IPS DF 4.7 (cell line): ENCODE measurements at regions not wholly inside any gene's neighbourhood (a gene's known extent, or its start where the extent isn't known, plus 50 kb on each side); places are given as distances from the start of the nearest gene placed in this dataset.

Experiments
- DNase-seq: peaks from one replicate; pipeline ENCODE4 v3.0.0-alpha.2; 2013; ENCODE audit warnings: low spot score; ENCODE audit errors: extremely low read depth

- DNase-seq, result no peak
Observed at GRCh38 chr9:129402931-129403778, 217.7 kb downstream of the C9orf50 start.

- DNase-seq, result no peak
Observed at GRCh38 chr9:129402371-129402739, 218.5 kb downstream of the C9orf50 start.

GRCh38 chr9:129401623-129402370, 219.1 kb downstream of the C9orf50 start:
- DNase-seq, result no peak

GRCh38 chr9:129400971-129401622, 219.8 kb downstream of the C9orf50 start:
- no peak for DNase-seq

GRCh38 chr9:129400001-129400970, 220.6 kb downstream of the C9orf50 start:
- no peak for DNase-seq

GRCh38 chr9:129399634-129399990, 221.3 kb downstream of the C9orf50 start:
- DNase-seq, result no peak

GRCh38 chr9:129398961-129399633, 221.0 kb upstream of the IER5L start:
- DNase-seq, result no peak

GRCh38 chr9:129398101-129398960, 220.3 kb upstream of the IER5L start:
- DNase-seq, result no peak

- no peak for DNase-seq
Observed at GRCh38 chr9:129397335-129397734, 219.3 kb upstream of the IER5L start.

GRCh38 chr9:129396365-129396708, 218.3 kb upstream of the IER5L start:
- DNase-seq, result no peak

- no peak for DNase-seq
Observed at GRCh38 chr9:129395633-129396364, 217.7 kb upstream of the IER5L start.

GRCh38 chr9:129394886-129395279, 216.8 kb upstream of the IER5L start:
- no peak for DNase-seq

- no peak for DNase-seq
Observed at GRCh38 chr9:129394061-129394885, 216.2 kb upstream of the IER5L start.

- no peak for DNase-seq
Observed at GRCh38 chr9:129393064-129393463, 215.0 kb upstream of the IER5L start.

GRCh38 chr9:129392093-129392541, 214.1 kb upstream of the IER5L start:
- DNase-seq, result no peak

GRCh38 chr9:129391221-129391661, 213.2 kb upstream of the IER5L start:
- no peak for DNase-seq

GRCh38 chr9:129390541-129390940, 212.5 kb upstream of the IER5L start:
- no peak for DNase-seq

GRCh38 chr9:129387822-129388221, 209.8 kb upstream of the IER5L start:
- DNase-seq, result no peak
